ENCODE measurements at regions not wholly inside any gene's neighbourhood (a gene's known extent, or its start where the extent isn't known, plus 50 kb on each side); places are given as distances from the start of the nearest gene placed in this dataset.
A peak's percentile ranks its signal among the peaks of the same experiment; 100 is the strongest.
"Not testable (repeated sequence)": the region's sequence is repeated elsewhere in the genome, so short reads cannot be mapped to it uniquely, and the experiment has no call there.

GRCh38 chr20:5686384-5687105 lies 63.7 kb upstream of the SHLD1 start:
- DNase-seq (no peak), ATAC-seq (no peak)
- TF ChIP-seq CTCF (IDR thresholded peaks at IDR 0.05) = no peak
- intact Hi-C loops (cut with DNase I) = no loop called here
- Histone ChIP-seq H3K9me3 (no peaks in the 10 kb centered on the region), H3K27ac (peak overlapping the region in 1 of 2 donors; percentile 89), H3K36me3 (no peaks in the 10 kb centered on the region), H3K4me3 (no peak overlapping the region), H3K4me1 (peaks cover 6 to 49% of the 10 kb centered on the region in 2 donors), H3K27me3 (no peaks in the 10 kb centered on the region)

GRCh38 chr20:5682556-5682955 lies 67.6 kb upstream of the SHLD1 start:
- H3K4me1 ChIP-seq = peaks cover 0 to 38% of the 10 kb centered on the region in 2 donors
- H3K27ac ChIP-seq; H3K36me3 ChIP-seq; ATAC-seq; H3K27me3 ChIP-seq; DNase-seq; H3K9me3 ChIP-seq; intact Hi-C loops (cut with DNase I); H3K4me3 ChIP-seq: not testable (repeated sequence)

- no peak overlapping the region for H3K27ac ChIP-seq
- H3K36me3 ChIP-seq = no peaks in the 10 kb centered on the region
- DNase-seq = no peak
- no peak for ATAC-seq
- no peak overlapping the region for H3K4me3 ChIP-seq
- H3K4me1 ChIP-seq = peaks cover 0 to 25% of the 10 kb centered on the region in 2 donors
- intact Hi-C loops (cut with DNase I) = no loop called here
- H3K9me3 ChIP-seq = no peaks in the 10 kb centered on the region
- no peak for TF ChIP-seq CTCF (IDR thresholded peaks at IDR 0.05)
- H3K27me3 ChIP-seq = no peaks in the 10 kb centered on the region
These were observed 69.4 kb upstream of the GPCPD1 start for GRCh38 chr20:5680192-5680591.

GRCh38 chr20:5678777-5679176 lies 68.0 kb upstream of the GPCPD1 start:
- ATAC-seq = no peak
- TF ChIP-seq CTCF (IDR thresholded peaks at IDR 0.05) = no peak
- no peak overlapping the region for H3K4me3 ChIP-seq
- H3K27me3 ChIP-seq = no peaks in the 10 kb centered on the region
- H3K27ac ChIP-seq = no peak overlapping the region
- peaks cover 0 to 33% of the 10 kb centered on the region in 2 donors for H3K4me1 ChIP-seq
- no peaks in the 10 kb centered on the region for H3K9me3 ChIP-seq
- intact Hi-C loops (cut with DNase I) = no loop called here
- H3K36me3 ChIP-seq = no peaks in the 10 kb centered on the region
- DNase-seq = no peak

GRCh38 chr20:5677944-5678343 lies 67.1 kb upstream of the GPCPD1 start:
- intact Hi-C loops (cut with DNase I); ATAC-seq; H3K27ac ChIP-seq; H3K4me3 ChIP-seq; H3K36me3 ChIP-seq; H3K27me3 ChIP-seq; H3K9me3 ChIP-seq; DNase-seq: not testable (repeated sequence)
- peaks cover 0 to 40% of the 10 kb centered on the region in 2 donors for H3K4me1 ChIP-seq

- no peaks in the 10 kb centered on the region for H3K27me3 ChIP-seq
- peaks cover 0 to 41% of the 10 kb centered on the region in 2 donors for H3K4me1 ChIP-seq
- TF ChIP-seq CTCF (IDR thresholded peaks at IDR 0.05) = no peak
- ATAC-seq (no peak), DNase-seq (no peak)
- no peaks in the 10 kb centered on the region for H3K36me3 ChIP-seq
- no peak overlapping the region for H3K4me3 ChIP-seq
- no peak overlapping the region for H3K27ac ChIP-seq
- intact Hi-C loops (cut with DNase I) = no loop called here
- H3K9me3 ChIP-seq = no peaks in the 10 kb centered on the region
These were observed 66.6 kb upstream of the GPCPD1 start for GRCh38 chr20:5677389-5677788.
